EH (cell line): ENCODE measurements at regions not wholly inside any gene's neighbourhood (a gene's known extent, or its start where the extent isn't known, plus 50 kb on each side); places are given as distances from the start of the nearest gene placed in this dataset.
A peak's percentile ranks its signal among the peaks of the same experiment; 100 is the strongest.

Source experiments
- DNase-seq: peaks from one replicate; pipeline ENCODE4 v3.0.0-alpha.2; 2015; ENCODE audit warnings: low read depth

DNA sequence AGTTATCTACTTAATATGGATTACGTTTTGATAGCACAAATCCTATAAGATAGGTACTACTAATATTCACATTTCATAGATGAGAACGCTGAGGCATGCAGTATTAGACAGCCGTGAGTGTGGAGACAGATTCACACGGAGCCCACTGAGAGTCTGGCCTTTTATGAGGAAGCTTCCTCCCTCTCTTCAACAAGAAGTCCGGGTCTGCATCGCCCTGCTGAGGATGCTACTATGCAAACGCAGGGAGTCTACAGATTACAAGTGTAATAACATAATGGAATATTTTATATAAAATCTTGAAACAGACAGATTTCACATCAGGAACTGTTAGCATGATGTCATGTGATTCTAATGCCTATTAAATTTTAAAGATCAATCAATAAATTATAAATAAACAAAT is 255.9 kb upstream of the GLI3 start:
- DNase-seq: no peak

DNA sequence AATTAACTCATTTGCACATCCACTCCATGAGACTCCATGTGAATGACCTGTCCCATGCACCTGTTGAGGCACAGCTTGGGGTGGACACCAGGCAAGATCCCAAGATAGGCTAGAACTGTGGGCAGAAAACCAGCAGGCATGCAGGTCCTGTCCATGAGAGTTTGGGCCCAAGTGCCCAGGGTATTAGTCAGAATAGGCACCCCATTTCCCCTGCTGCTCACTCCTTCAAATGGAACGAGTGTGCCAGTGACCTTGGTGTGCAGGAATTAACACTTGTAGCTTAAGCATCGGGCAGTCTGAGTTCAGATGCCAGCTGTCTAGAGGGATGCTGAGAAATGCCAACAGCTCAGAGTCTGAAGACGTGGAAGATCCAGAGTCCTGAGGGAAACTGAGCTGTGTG is 254.1 kb upstream of the GLI3 start:
- no peak for DNase-seq

GRCh38 chr7:42489299-42489698 is 252.3 kb upstream of the GLI3 start:
- no peak for DNase-seq

GRCh38 chr7:42485301-42485766 is 248.3 kb upstream of the GLI3 start:
- no peak for DNase-seq

DNA sequence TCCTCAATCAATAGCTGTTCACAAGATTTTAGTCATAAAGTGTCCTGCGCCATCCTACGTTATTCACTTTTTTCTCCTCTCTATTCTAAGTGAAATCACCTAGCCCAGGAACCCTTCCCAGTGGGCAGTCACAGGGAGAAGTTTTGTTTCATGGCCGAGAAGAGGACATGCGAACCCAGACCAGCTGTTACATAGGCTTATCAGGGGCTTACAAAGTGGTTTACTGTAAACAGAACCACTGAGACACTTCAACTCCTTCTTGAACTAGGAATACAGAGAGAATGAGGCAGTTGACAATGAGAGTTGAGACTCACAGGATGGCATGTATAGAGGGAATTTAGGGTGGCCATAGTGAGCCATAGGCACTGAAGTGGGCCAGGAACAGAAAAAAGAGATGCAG is 246.9 kb upstream of the GLI3 start:
- no peak for DNase-seq

- DNase-seq: peak; percentile 44
Observed at GRCh38 chr7:42479816-42480633, 243.0 kb upstream of the GLI3 start.

- DNase-seq: no peak
Observed at GRCh38 chr7:42479452-42479815, 242.4 kb upstream of the GLI3 start.

DNA sequence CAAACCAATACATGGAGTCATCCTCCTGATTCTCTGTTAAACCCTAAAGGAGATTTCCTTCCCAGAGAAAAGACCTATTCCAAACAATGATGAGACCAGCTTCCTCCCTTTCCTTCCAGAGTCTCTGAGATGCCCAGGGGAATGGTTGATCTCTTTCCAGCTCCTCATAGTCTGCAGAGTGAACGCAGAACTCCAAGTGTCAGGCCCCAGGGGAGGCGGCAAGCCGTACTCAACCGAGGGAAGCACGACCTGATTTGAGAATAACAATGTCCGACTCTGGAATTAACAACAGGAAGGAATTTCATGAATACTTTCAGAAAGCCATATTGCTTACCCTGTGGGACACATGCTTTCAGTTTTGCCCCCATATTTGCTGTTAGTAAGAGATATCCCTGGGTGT is 241.7 kb upstream of the GLI3 start:
- DNase-seq: no peak

- no peak for DNase-seq
Observed at GRCh38 chr7:42476255-42476654, 239.2 kb upstream of the GLI3 start.

GRCh38 chr7:42475082-42475481 is 238.1 kb upstream of the GLI3 start:
- DNase-seq: no peak

- no peak for DNase-seq
Observed at GRCh38 chr7:42473099-42473498, 236.1 kb upstream of the GLI3 start.

DNA sequence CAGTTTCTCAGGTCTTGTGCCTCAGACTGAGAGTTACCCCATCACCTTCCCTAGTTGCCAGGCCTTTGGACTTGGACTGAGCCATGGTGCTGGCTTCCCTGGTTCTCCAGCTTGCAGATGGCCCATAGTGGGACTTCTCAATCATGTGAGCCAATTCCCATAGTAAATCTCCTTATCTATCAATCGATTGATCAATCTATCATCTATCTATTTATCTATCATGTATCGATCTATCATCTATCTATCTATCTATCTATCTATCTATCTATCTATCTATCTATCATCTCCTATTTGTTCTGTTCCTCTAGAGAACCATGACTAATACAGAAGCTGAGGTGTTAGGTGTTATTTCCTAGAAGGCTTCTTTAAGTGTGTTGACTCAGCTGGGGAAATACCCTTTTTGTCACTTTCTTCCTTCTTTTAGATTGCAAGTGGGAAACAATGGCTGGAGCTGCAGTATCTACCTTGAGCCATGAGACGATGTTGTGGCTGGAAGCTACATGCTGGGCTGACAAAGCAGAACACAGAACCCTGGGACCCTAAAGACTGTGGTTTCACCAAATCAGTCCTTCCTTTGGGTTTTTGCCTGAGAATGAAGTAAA is 234.7 kb upstream of the GLI3 start:
- DNase-seq: no peak

GRCh38 chr7:42469341-42469740 is 232.3 kb upstream of the GLI3 start:
- no peak for DNase-seq

DNA sequence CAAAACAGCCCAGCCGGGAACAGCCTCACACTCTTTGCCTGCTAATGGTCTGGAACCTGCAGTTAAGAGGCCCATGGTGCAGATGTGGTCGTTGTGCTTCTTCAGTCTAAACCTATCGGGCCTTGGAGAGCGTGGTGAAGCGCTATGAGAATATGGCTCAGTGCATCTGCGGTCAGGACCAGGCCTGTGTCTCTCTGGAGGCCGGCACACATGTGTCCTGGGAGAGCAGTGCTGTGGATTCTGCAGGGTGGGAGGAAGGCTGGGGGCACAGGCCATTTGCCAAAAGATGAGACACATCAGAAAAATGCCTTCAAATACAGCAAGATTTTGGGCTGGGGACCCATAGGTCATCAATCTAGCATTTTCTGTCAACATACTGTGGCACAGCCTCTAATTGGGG is 231.5 kb upstream of the GLI3 start:
- no peak for DNase-seq

DNA sequence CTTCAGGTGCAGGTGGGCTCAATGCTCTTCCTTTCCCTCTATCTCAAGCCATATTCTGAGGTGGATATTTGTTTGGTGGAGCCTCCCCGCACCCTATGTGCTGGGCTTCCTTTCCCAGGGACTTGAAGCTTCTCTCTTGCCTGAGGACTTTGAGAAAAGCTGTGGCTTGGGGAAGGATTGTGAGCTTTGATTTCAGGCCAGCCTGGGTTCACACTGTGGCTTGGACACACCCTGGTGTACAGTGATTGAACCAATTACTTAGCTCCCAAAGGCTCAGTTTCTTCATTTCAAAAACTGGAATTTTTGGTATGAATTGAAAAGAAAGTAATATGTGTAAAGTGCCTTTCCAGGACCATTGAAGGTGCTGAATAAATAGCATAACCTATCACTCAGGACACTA is 224.5 kb upstream of the GLI3 start:
- DNase-seq: no peak

- no peak for DNase-seq
Observed at GRCh38 chr7:42460933-42461332, 223.9 kb upstream of the GLI3 start.

- no peak for DNase-seq
Observed at GRCh38 chr7:42460148-42460547, 223.1 kb upstream of the GLI3 start.

- no peak for DNase-seq
Observed at GRCh38 chr7:42457663-42458062, 220.7 kb upstream of the GLI3 start.

DNA sequence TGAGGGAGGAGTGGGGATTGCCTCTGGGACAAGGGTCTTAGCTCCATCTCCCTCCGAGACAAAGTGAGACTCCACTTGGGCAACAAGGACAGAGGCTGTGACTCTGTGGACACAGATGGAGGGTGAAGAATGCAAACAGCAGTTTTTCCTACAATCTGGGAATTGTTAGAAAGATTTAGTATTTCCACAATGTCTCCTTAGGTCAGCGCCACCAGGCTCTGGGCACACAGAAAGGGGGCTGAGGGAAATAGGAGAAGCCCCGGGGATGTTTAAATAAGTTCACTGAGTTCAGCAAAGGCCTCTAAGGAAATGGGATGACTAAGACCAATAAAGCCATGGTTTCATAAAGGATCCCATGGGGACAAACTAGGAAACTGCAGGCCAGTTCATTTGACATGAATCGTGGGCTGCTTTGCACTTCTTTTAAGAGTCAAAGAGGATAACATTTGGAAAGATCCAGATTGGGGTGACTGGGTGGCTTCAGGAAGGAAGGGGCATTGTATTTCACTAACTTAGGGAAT is 219.8 kb upstream of the GLI3 start:
- DNase-seq: peak; percentile 4

GRCh38 chr7:42456267-42456666 is 219.3 kb upstream of the GLI3 start:
- no peak for DNase-seq

- DNase-seq: peak; percentile 34
Observed at GRCh38 chr7:42453931-42454361, 216.9 kb upstream of the GLI3 start.

DNA sequence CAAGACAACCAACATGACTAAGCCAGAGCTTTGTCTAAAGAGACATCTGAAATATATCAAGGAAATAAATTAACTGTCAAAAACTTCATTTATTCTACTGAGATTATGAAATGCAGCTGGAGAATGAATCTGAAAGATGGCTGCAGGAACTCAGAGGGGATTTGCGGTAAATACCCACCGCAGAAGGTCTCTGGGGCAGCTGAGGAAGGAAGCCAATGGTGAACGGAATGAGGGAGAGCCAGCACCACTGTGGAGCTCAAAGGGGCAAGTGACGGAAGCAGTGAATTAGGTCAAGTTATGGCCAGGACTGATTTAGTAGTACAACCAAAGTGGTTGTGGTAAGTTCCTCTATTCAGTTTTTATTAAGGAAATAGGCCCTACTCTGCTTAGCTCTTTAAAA is 215.3 kb upstream of the GLI3 start:
- no peak for DNase-seq

- DNase-seq: no peak
Observed at GRCh38 chr7:42449431-42449830, 212.4 kb upstream of the GLI3 start.

- no peak for DNase-seq
Observed at GRCh38 chr7:42448901-42449300, 211.9 kb upstream of the GLI3 start.
